ENCODE measurements at regions not wholly inside any gene's neighbourhood (a gene's known extent, or its start where the extent isn't known, plus 50 kb on each side); places are given as distances from the start of the nearest gene placed in this dataset.

DNA sequence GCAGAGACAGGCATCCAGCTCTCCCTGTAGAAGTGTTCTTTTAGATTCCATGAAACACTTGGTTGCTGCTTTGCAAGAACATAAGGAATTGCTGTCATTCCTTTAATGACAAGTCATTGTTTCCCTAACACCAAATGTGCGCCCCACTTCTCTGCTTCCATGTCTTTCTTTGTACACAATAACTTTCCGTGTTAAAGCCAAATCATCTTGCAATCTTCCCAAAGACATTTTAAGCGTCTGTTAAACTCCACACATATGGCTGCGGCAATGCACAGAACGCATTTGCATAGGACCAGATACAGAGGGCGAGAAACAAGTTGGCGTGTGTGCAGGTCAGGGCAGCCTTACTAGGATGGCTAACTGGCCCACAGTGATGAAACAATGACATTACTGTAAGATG is 399.3 kb upstream of the PRKCQ start:
- TF ChIP-seq, protein P1, sequence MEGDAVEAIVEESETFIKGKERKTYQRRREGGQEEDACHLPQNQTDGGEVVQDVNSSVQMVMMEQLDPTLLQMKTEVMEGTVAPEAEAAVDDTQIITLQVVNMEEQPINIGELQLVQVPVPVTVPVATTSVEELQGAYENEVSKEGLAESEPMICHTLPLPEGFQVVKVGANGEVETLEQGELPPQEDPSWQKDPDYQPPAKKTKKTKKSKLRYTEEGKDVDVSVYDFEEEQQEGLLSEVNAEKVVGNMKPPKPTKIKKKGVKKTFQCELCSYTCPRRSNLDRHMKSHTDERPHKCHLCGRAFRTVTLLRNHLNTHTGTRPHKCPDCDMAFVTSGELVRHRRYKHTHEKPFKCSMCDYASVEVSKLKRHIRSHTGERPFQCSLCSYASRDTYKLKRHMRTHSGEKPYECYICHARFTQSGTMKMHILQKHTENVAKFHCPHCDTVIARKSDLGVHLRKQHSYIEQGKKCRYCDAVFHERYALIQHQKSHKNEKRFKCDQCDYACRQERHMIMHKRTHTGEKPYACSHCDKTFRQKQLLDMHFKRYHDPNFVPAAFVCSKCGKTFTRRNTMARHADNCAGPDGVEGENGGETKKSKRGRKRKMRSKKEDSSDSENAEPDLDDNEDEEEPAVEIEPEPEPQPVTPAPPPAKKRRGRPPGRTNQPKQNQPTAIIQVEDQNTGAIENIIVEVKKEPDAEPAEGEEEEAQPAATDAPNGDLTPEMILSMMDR (IDR thresholded peaks at IDR 0.05) = no peak
- TF ChIP-seq ZFX (IDR thresholded peaks at IDR 0.05; ENCODE audit: borderline replicate concordance) = no peak
